Tibial nerve (tissue), 4 donors: ENCODE measurements at regions not wholly inside any gene's neighbourhood (a gene's known extent, or its start where the extent isn't known, plus 50 kb on each side); places are given as distances from the start of the nearest gene placed in this dataset.

Experiments
- DNase-seq, 2 donors: peaks; one replicate each; pipeline ENCODE4 v3.0.0-alpha.2; 2019; ENCODE audit warnings: low spot score in 2 of 2
- H3K27ac ChIP-seq, 4 donors: fragments of 200-600 bp; sonication (generic) in 3 of 4; one replicate each; pipeline ENCODE4 v1.5.1; 2017 to 2019; ENCODE audit warnings: mild to moderate bottlenecking in 1 of 4
- H3K27me3 ChIP-seq, 2 donors: fragments of 200-600 bp; sonication (generic) in 1 of 2; one replicate each; pipeline versions ENCODE4 v1.5.1 to v1.6.0; 2017 to 2019
- H3K36me3 ChIP-seq, 3 donors: fragments of 200-600 bp; sonication (generic); one replicate each; pipeline ENCODE4 v1.5.1; 2018 to 2019
- H3K4me1 ChIP-seq, 4 donors: fragments of 200-600 bp; sonication (generic) in 3 of 4; one replicate each; pipeline ENCODE4 v1.5.1; 2017 to 2019
- H3K4me3 ChIP-seq, 4 donors: fragments of 200-600 bp; sonication (generic) in 3 of 4; one replicate each; pipeline ENCODE4 v1.5.1; 2017 to 2019; ENCODE audit warnings: mild to moderate bottlenecking in 1 of 4, moderate library complexity in 1 of 4
- H3K9me3 ChIP-seq, 4 donors: fragments of 200-600 bp; sonication (generic) in 3 of 4; one replicate each; pipeline ENCODE4 v1.5.1; 2017 to 2019
- EP300 ChIP-seq, 2 donors: sonication (generic); formaldehyde crosslinking; IDR thresholded peaks; one replicate each; pipeline ENCODE4 v1.6.1; 2017; ENCODE audit warnings: antibody characterized with exemption in 2 of 2, mild to moderate bottlenecking in 1 of 2
- POLR2A ChIP-seq, 2 donors: fragments of 450-650 bp; IDR thresholded peaks; one replicate each; pipeline ENCODE4 v1.6.1; 2017; ENCODE audit warnings: antibody characterized with exemption in 2 of 2, mild to moderate bottlenecking in 2 of 2, moderate library complexity in 2 of 2
- WGBS, 2 donors: methylation state at CpG; one replicate each; pipeline ENCODE4 v1.1.5; 2018; 5-methylcytosine and 5-hydroxymethylcytosine counted together
- TF ChIP-seq, protein P1 (sequence below), 5 experiments: fragments of 200-600 bp in 3 of 5; fragments of 450-650 bp in 2 of 5; sonication (generic) in 3 of 5; IDR thresholded peaks; one replicate each; pipeline ENCODE4 v1.5.1; 2016 to 2019; ENCODE audit warnings: antibody characterized with exemption in 5 of 5, mild to moderate bottlenecking in 3 of 5, moderate library complexity in 2 of 5

DNA sequence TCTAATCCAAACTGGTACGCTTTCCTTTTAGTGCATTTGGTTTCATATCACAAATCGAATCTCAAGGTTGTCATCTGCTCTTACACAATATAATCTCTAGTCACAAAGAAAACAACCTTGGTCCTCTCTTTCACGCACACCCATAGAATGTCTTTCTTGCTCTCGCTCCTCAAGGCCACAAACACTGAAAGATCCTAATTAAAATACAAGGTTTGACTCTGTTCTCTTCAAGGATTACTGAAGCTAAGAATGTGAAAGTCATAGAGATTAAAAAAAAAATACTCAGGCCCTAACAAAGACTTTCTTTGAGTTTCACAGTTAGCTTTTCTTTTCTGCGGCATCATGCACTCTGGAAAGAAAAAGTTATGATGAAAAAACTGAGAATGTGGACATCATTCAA is 891.5 kb downstream of the EFNB2 start:
- TF ChIP-seq EP300 (IDR thresholded peaks at IDR 0.05) (no peak), POLR2A (IDR thresholded peaks at IDR 0.05) (no peak)
- TF ChIP-seq, protein P1, sequence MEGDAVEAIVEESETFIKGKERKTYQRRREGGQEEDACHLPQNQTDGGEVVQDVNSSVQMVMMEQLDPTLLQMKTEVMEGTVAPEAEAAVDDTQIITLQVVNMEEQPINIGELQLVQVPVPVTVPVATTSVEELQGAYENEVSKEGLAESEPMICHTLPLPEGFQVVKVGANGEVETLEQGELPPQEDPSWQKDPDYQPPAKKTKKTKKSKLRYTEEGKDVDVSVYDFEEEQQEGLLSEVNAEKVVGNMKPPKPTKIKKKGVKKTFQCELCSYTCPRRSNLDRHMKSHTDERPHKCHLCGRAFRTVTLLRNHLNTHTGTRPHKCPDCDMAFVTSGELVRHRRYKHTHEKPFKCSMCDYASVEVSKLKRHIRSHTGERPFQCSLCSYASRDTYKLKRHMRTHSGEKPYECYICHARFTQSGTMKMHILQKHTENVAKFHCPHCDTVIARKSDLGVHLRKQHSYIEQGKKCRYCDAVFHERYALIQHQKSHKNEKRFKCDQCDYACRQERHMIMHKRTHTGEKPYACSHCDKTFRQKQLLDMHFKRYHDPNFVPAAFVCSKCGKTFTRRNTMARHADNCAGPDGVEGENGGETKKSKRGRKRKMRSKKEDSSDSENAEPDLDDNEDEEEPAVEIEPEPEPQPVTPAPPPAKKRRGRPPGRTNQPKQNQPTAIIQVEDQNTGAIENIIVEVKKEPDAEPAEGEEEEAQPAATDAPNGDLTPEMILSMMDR (IDR thresholded peaks at IDR 0.05) = no peak
- H3K4me3 ChIP-seq = no peak overlapping the region
- 45 to 54% methylated on average over 5 of the region's 5 CpGs for WGBS, 2 donors
- H3K9me3 ChIP-seq = peaks cover 0 to 12% (median 2%) of the 10 kb centered on the region in 4 donors
- no peak overlapping the region for H3K27ac ChIP-seq
- H3K36me3 ChIP-seq = no peaks in the 10 kb centered on the region
- H3K4me1 ChIP-seq = no peaks in the 10 kb centered on the region
- H3K27me3 ChIP-seq = no peaks in the 10 kb centered on the region
- DNase-seq = no peak

DNA sequence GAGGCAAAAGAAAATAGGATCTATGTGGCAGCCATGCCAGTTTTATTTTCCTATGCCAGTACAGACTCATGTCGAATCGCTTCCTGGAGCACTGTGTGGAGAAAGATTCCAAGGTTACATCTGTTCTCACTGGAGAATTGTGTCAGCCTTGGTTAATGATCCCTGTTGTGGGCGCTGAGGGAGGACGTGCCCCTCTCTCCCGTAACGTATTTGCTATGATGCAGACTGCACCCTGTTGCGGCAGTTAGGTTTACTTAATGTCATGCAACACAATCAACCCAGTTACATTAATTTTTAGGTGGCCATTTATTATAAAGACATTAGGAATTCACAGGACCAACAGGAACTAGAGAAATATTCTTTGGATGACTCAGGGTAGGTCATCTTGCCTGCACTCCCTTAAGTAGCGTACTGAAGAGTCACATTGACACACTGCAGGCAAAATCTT is 892.9 kb downstream of the EFNB2 start:
- WGBS, 2 donors = 95 to 97% methylated on average over 8 of the region's 8 CpGs
- Histone ChIP-seq H3K4me3 (no peak overlapping the region), H3K36me3 (no peaks in the 10 kb centered on the region), H3K9me3 (no peaks in the 10 kb centered on the region), H3K27me3 (no peaks in the 10 kb centered on the region), H3K4me1 (no peaks in the 10 kb centered on the region), H3K27ac (no peak overlapping the region)
- no peak for DNase-seq
- TF ChIP-seq EP300 (IDR thresholded peaks at IDR 0.05) (no peak), POLR2A (IDR thresholded peaks at IDR 0.05) (no peak)
- TF ChIP-seq, protein P1 (IDR thresholded peaks at IDR 0.05) = no peak

DNA sequence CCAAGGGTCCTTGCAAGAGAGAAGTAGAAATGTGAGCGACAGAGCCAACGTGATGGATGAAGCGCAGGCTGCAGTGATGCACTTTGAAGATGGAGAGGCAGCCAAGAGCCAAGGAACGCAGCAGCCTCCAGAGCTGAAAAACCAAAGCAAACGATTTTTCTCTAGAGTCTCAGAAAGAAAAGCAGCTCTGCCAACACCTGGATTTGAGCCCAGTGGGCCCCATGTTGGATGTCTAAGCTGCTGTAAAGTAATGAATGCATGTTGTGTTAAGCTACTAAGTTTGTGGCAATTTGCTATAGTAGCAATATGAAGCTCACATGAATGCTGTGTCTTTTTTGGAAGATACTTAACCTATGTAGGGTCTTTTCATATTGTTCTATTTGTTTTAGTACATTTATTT is 894.3 kb downstream of the EFNB2 start:
- Histone ChIP-seq H3K4me3 (no peak overlapping the region), H3K9me3 (no peaks in the 10 kb centered on the region), H3K4me1 (no peaks in the 10 kb centered on the region), H3K27ac (no peak overlapping the region), H3K27me3 (no peaks in the 10 kb centered on the region), H3K36me3 (no peaks in the 10 kb centered on the region)
- no peak for DNase-seq
- no peak for TF ChIP-seq POLR2A (IDR thresholded peaks at IDR 0.05)
- TF ChIP-seq, protein P1 (IDR thresholded peaks at IDR 0.05) = no peak
- no peak for TF ChIP-seq EP300 (IDR thresholded peaks at IDR 0.05)
- WGBS, 2 donors = 59 to 61% methylated on average over 5 of the region's 5 CpGs

DNA sequence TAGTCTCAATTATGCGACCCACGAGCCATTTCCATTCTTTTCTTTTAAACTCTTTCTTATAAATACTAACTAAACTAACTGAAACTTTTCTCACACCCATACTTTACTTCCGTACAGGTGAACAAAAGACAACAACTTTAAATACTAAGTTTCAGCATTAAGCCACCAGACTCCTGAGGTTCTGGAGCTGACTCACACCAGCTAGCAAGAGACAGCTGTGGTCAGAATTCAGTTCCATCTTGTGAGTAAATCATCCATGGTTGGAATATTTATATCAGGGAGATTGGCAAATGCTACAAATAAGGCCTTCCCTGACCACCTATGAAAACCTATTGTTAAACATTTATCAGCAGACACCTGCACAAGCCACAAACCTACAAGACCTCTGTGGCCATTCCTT is 897.0 kb downstream of the EFNB2 start:
- WGBS, 2 donors = 91 to 98% methylated on average over 3 of the region's 3 CpGs
- TF ChIP-seq POLR2A (IDR thresholded peaks at IDR 0.05) = no peak
- TF ChIP-seq, protein P1 (IDR thresholded peaks at IDR 0.05) = no peak
- TF ChIP-seq EP300 (IDR thresholded peaks at IDR 0.05) = no peak
- DNase-seq = no peak
- no peak overlapping the region for H3K27ac ChIP-seq
- H3K4me1 ChIP-seq = no peaks in the 10 kb centered on the region
- H3K9me3 ChIP-seq = no peaks in the 10 kb centered on the region
- no peaks in the 10 kb centered on the region for H3K27me3 ChIP-seq
- H3K4me3 ChIP-seq = no peak overlapping the region
- no peaks in the 10 kb centered on the region for H3K36me3 ChIP-seq

DNA sequence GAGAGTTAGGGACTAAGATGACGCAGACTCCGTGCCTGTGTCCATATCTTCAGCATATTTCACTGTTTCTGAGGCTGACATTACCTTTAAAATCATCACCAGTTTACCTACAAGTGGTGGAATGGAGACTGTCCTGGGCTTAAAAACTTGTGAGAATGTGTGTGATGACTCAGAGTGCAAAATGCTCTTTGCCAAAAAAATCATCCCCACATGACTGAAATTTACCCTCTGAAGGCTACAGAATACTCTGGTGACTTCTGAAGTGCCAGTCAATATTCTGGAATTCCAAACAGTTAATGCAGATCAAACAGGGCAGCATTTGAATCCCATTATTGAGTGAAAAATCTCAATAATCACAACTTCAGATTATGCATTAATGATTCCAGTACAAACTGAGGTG is 901.4 kb downstream of the EFNB2 start:
- H3K27ac ChIP-seq = no peak overlapping the region
- no peak overlapping the region for H3K4me3 ChIP-seq
- H3K27me3 ChIP-seq = no peaks in the 10 kb centered on the region
- H3K4me1 ChIP-seq = no peaks in the 10 kb centered on the region
- H3K9me3 ChIP-seq = no peaks in the 10 kb centered on the region
- H3K36me3 ChIP-seq = no peaks in the 10 kb centered on the region
- no peak for TF ChIP-seq POLR2A (IDR thresholded peaks at IDR 0.05)
- TF ChIP-seq EP300 (IDR thresholded peaks at IDR 0.05) = no peak
- DNase-seq = no peak
- WGBS, 2 donors = 92 to 100% methylated on average over 2 of the region's 2 CpGs

DNA sequence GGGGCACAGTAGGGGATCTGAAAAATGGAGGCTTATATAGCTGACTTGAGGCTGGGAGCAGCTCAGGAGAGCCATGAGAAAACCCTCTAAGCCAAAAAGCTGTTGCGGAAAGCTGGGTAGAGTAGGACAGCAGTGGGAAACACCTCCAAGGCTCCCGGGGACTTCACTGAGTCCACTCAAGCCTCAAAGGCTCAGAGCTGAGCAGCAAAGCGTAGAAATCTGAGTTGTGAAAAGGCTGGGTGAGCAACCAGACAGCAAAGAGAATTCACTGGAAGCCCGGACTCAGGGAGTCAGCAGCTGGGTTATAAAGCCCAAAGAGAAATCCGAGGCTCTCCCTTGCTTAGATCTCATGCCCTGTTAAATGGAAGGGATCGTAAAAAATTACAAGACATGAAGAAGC is 905.0 kb downstream of the EFNB2 start:
- TF ChIP-seq EP300 (IDR thresholded peaks at IDR 0.05) (no peak), POLR2A (IDR thresholded peaks at IDR 0.05) (no peak)
- TF ChIP-seq, protein P1 (IDR thresholded peaks at IDR 0.05) = no peak
- no peak overlapping the region for H3K27ac ChIP-seq
- no peaks in the 10 kb centered on the region for H3K36me3 ChIP-seq
- H3K27me3 ChIP-seq = no peaks in the 10 kb centered on the region
- H3K9me3 ChIP-seq = no peaks in the 10 kb centered on the region
- WGBS, 2 donors = 83 to 93% methylated on average over 6 of the region's 6 CpGs
- H3K4me3 ChIP-seq = no peak overlapping the region
- no peaks in the 10 kb centered on the region for H3K4me1 ChIP-seq
- no peak for DNase-seq
